DMS79 treated with DMSO at 0.1 percent for 48 hours (cell line): ENCODE measurements at regions not wholly inside any gene's neighbourhood (a gene's known extent, or its start where the extent isn't known, plus 50 kb on each side); places are given as distances from the start of the nearest gene placed in this dataset.

Experiments used
- DNase-seq: peaks from one replicate; lab custom pipeline; 2025; lab: John Stamatoyannopoulos, UW

DNA sequence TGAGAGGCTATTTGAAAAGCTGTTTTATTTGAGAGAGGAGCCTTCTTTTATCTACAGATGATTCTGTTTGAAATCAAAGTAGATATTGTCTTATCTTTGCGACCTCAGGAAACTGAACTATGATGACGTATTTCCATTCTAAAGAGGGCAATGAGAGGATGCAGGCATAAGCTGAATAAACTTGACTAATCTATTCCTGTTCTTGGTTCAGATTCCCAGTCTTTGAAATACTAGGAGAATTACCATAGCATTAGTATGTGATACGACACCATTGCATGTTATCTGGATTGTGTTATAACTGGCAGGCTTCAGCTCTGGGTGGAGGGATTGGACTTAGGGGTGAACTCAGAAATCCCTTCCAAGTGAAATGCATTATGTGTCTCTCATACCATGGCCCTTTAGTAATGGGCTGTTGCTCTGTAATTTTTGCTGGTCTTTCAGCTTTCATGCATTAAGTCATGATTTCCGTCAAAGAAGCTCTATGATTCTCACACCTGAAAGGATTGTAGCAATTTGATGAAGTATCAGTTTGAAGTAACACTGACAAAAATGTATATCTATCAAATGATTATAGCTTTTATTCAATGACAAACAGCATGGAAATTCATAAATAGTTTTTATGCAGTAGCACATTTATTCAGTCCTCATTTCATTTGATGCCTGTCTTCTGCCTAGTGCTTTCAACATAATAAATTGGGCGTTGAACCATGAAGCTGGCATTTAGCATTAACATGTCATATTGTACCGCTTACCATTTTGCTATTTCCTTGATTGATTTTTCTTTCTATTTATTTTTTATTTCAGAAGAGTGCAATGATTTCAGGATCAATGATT lies 138.4 kb upstream of the SPACA1 start:
- DNase-seq, result no peak

DNA sequence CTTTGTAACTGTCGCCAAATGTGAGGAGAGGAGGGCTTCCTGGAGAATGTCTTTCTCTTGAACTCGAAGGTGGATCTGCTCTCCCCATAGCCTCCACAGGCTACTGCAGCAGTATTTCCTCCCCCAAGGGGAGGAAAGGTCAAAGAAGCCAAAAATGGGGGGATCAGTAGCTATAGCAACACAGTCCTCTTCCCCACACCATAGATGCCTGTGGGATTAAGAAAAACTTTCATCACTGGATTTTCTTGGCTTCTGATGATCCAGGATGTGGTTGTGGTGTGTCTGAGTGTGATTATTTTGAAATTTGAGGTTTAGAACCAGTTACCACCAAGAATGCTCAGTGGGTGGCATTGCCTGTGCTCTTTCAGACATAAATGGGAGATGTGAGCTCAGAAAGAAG lies 140.1 kb upstream of the SPACA1 start:
- no peak for DNase-seq

GRCh38 chr6:87905101-87905641 lies 142.5 kb upstream of the SPACA1 start:
- DNase-seq, result no peak

GRCh38 chr6:87904011-87904410 lies 143.6 kb upstream of the SPACA1 start:
- no peak for DNase-seq

DNA sequence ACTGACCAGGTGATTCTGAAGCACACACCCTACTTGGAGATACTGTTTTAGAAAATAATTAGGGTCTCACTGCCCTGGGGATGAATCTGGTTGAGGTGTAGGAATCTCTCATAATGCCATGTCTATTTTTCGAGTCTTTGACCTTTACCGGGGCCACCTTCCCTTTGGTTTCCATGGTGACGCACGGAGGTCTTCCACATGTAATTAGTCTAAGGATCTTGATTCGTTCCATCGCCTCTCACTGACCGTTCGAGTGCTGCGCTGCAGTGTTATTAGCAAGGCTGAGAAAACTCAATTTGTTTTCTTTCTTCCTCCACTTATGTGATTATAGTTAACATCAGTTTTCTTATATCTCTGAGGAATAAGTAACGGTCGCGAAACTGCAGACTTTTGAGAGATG lies 144.3 kb upstream of the SPACA1 start:
- no peak for DNase-seq

DNA sequence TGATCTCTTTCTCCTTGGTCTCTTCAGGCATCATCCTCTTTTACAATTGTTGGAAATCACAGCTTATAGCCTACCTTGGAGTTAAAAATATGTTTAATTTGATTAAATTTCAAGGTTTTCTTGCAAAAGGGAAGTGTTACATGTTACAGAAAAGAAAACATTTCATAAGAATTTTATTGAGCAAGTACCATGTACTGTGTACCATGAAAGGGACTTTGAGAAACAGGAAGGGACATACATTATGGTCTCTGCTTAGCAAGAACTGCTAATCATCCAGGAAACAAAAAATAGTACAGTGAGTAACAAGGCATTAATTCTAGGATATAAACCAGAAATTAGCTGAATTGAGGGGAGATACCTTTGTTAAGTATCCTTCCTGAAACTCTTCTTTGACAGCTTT lies 145.3 kb upstream of the SPACA1 start:
- no peak for DNase-seq

GRCh38 chr6:87901613-87902012 lies 146.0 kb upstream of the SPACA1 start:
- no peak for DNase-seq

GRCh38 chr6:87900160-87900698 lies 147.4 kb upstream of the SPACA1 start:
- no peak for DNase-seq

- no peak for DNase-seq
Observed at GRCh38 chr6:87899499-87900147, 148.0 kb upstream of the SPACA1 start.

DNA sequence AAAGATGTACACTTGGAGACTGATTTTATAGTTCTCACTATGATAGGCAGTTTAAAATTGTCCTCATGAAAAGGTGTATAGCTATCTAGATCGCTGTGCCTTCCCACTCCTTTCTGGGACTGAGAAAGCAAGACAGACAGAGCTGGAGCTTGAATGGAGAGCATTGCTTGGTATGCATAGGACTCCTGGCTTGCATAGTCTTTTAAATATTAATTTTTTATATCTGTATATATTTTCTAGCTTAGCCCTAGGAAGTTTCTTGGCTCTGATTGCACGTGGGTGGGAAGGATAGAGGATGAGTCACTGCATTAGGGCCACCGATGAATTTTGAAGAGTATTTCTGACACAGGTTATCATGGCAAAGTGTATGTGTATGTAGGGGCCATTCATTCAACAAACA lies 150.0 kb upstream of the SPACA1 start:
- DNase-seq, result no peak

- DNase-seq, result no peak
Observed at GRCh38 chr6:87897013-87897412, 150.6 kb upstream of the SPACA1 start.

DNA sequence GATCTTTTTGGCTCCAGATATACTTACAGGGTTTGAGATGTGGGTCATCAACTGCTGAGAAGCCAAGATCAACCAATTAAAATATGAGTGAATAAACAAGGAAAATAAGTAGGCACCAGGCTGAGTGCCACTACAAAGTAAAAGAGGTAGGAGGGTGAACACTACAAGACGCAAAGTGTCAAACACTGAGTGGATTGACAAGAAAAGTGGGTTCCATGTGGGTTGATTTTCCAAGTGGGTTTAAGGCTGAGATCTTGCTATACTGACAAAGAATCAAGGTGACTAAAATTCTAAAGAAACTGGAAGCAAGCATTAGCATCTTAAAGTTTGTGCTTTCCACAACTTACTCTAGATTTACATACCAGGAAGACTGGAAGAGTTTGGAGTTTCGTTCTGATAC lies 160.4 kb upstream of the SPACA1 start:
- no peak for DNase-seq

- DNase-seq, result no peak
Observed at GRCh38 chr6:87884203-87884602, 163.4 kb upstream of the SPACA1 start.

DNA sequence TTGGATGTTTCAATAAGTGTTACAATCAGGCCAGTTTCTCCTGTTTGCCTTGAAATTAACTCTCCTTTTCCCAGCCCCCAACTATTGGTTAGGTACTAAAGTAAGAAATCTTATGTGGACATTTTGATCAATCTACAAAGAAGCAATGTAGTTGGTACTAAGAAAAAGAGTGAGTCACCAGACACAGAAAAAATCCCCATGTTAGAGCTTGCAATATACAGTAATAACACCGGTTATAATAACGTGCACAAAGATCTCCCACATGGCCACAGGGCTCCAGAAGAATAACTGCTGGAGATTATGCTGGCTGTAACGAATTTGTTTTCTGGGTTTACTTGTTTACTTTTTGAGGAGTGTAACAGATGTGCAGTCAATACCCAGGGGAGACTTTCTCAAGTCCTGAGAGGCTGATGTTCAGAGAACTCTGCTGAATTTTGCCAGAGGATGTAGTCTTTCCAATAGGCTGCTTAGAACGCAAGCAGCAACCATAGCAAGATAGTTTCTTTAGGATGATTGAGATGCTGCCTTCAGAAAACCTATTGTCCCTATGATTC lies 166.2 kb upstream of the SPACA1 start:
- no peak for DNase-seq

GRCh38 chr6:87879132-87879861 lies 168.3 kb upstream of the SPACA1 start:
- no peak for DNase-seq

- DNase-seq, result no peak
Observed at GRCh38 chr6:87875781-87876180, 171.9 kb upstream of the SPACA1 start.

GRCh38 chr6:87873556-87873955 lies 171.5 kb upstream of the AKIRIN2 start:
- no peak for DNase-seq

GRCh38 chr6:87870556-87870955 lies 168.5 kb upstream of the AKIRIN2 start:
- no peak for DNase-seq

DNA sequence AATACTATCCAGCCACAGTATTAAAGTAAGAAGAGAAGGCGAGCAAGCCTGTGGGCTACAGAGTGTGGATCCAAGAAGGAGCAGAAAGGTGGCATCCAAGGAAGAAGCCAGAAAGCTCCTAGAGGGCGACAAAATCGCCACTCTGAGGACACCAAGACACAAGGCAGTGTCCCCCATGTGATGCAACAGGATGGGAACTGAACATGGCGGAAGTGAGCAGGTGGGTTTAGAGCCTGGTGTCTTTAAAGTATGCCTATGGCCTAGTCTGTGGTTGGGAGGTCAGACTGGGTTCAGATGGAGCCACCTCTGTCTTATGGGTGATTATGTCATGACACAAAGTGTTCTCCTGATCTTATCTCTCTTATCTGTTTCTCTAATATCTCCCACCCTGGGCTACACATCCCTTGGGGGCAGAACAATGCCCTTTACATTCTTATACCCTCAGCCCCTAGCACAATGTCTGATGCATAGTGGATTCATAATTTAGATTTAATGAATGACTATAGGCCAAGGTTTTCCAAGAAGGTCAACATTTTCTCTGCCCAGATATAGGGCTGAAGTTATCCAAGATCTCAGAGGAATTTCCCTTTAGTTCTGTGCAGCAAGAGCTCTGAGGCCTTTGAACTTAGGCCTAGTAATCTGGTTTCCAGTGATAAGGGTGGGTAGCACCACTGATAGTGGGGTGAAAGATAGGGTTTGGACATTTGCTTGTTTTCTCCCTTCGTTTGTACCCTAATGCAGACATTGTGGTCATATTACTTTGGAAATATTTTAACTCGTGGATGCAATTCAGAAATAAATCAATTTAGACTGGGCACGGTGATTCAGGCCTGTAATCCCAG lies 167.3 kb upstream of the AKIRIN2 start:
- DNase-seq, result no peak

- DNase-seq, result no peak
Observed at GRCh38 chr6:87860902-87861301, 158.9 kb upstream of the AKIRIN2 start.

DNA sequence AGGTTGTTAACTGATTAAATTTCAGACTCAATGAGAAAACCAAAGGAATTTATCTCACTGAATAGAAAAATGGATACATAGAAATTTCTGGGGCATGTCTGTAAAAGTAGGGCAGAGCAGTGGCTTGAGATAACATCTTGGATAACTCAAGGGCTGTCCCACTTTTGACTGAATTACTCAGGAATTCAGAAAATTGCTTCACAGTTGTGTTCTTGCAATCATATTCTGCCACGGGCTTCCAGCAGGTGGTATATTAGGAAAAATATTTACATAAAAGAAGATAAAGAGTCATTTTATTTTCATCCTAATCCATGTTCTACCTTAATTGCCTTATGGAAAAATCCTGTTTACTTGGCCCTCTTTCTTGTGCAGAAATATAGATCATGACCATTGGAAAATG lies 156.4 kb upstream of the AKIRIN2 start:
- no peak for DNase-seq
